GM23338 (cell line): ENCODE measurements at regions not wholly inside any gene's neighbourhood (a gene's known extent, or its start where the extent isn't known, plus 50 kb on each side); places are given as distances from the start of the nearest gene placed in this dataset.

Experiments
- ATAC-seq: fragments of 200-7000 bp; cut with Tn5 transposase; 3 replicates; pipeline ENCODE4 v1.9.1; 2020
- DNase-seq: peaks from one replicate; pipeline ENCODE4 v3.0.0-alpha.2; 2015; ENCODE audit warnings: low spot score
- H2AFZ ChIP-seq: fragments of 200-600 bp; sonication (generic); 2 replicates; pipeline ENCODE4 v1.8.0; 2016; ENCODE audit warnings: antibody characterized with exemption, mild to moderate bottlenecking, moderate library complexity
- H3F3A ChIP-seq: fragments of 200-600 bp; sonication (generic); replicated peaks from 2 replicates; pipeline ENCODE4 v1.8.0; 2017; ENCODE audit warnings: antibody characterized with exemption, mixed run types, low read depth
- H3K27ac ChIP-seq: fragments of 200-600 bp; sonication (generic); 2 replicates; pipeline ENCODE4 v1.6.1; 2016; ENCODE audit warnings: low read depth
- H3K27me3 ChIP-seq: fragments of 200-600 bp; sonication (generic); 2 replicates; pipeline ENCODE4 v1.8.0; 2016; ENCODE audit warnings: mild to moderate bottlenecking, mixed run types, moderate library complexity; ENCODE audit not compliant: insufficient read depth
- H3K36me3 ChIP-seq: fragments of 200-600 bp; sonication (generic); 2 replicates; pipeline ENCODE4 v1.8.0; 2016; ENCODE audit warnings: mild to moderate bottlenecking; ENCODE audit not compliant: insufficient read depth
- H3K4me1 ChIP-seq: fragments of 200-600 bp; sonication (generic); 2 replicates; pipeline ENCODE4 v1.8.0; 2016; ENCODE audit warnings: mild to moderate bottlenecking, moderate library complexity; ENCODE audit not compliant: insufficient read depth
- H3K4me2 ChIP-seq: fragments of 200-600 bp; sonication (generic); 2 replicates; pipeline ENCODE4 v1.7.1; 2017; ENCODE audit warnings: mixed run types
- H3K4me3 ChIP-seq: fragments of 200-600 bp; sonication (generic); 2 replicates; pipeline ENCODE4 v1.6.1; 2016; ENCODE audit warnings: mixed run types
- H3K79me2 ChIP-seq: fragments of 200-600 bp; sonication (generic); replicated peaks from 2 replicates; pipeline ENCODE4 v1.8.0; 2017; ENCODE audit warnings: mild to moderate bottlenecking; ENCODE audit not compliant: insufficient read depth
- H3K9me2 ChIP-seq: fragments of 200-600 bp; sonication (generic); 2 replicates; pipeline ENCODE4 v1.8.0; 2017; ENCODE audit not compliant: insufficient read depth
- H4K20me1 ChIP-seq: fragments of 200-600 bp; sonication (generic); replicated peaks from 2 replicates; pipeline ENCODE4 v1.8.0; 2017; ENCODE audit warnings: mild to moderate bottlenecking; ENCODE audit not compliant: insufficient read depth
- H3K27ac Mint-ChIP-seq: 2 replicates; pipeline ENCODE4 v1.8.0; 2020; ENCODE audit warnings: inconsistent platforms, mild to moderate bottlenecking, moderate library complexity, mixed read lengths
- H3K27me3 Mint-ChIP-seq: 3 replicates; pipeline ENCODE4 v1.8.0; 2022; ENCODE audit warnings: low read depth, mild to moderate bottlenecking, moderate library complexity, mixed read lengths, inconsistent platforms; ENCODE audit not compliant: insufficient read depth, poor library complexity
- H3K36me3 Mint-ChIP-seq: 3 replicates; pipeline ENCODE4 v1.8.0; 2021; ENCODE audit warnings: low read depth, mild to moderate bottlenecking, inconsistent platforms, moderate library complexity, mixed read lengths
- H3K4me1 Mint-ChIP-seq: 3 replicates; pipeline ENCODE4 v1.8.0; 2020; ENCODE audit warnings: mild to moderate bottlenecking, inconsistent platforms, mixed read lengths
- H3K4me3 Mint-ChIP-seq: 3 replicates; pipeline ENCODE4 v1.8.0; 2021; ENCODE audit warnings: moderate library complexity, mild to moderate bottlenecking, inconsistent platforms, mixed read lengths
- H3K9me3 Mint-ChIP-seq: 3 replicates; pipeline ENCODE4 v1.8.0; 2020; ENCODE audit warnings: moderate library complexity, mild to moderate bottlenecking, inconsistent platforms, mixed read lengths
- CREB1 ChIP-seq: fragments of 250-450 bp; sonication (Bioruptor Pico); IDR thresholded peaks from 2 replicates; pipeline ENCODE4 v1.5.0; 2020; ENCODE audit warnings: low read depth, mild to moderate bottlenecking, moderate library complexity
- JUNB ChIP-seq: IDR thresholded peaks from one replicate; pipeline ENCODE4 v1.6.1; 2016; ENCODE audit warnings: antibody characterized with exemption; ENCODE audit not compliant: unreplicated experiment
- NANOG ChIP-seq: IDR thresholded peaks from 2 replicates; pipeline ENCODE4 v1.6.1; 2016; ENCODE audit warnings: antibody characterized with exemption, borderline replicate concordance
- STAT1 ChIP-seq: IDR thresholded peaks from one replicate; pipeline ENCODE4 v1.6.1; 2016; ENCODE audit warnings: antibody characterized with exemption; ENCODE audit not compliant: unreplicated experiment
- ZNF114 ChIP-seq: fragments of 250-450 bp; sonication (Bioruptor Pico); IDR thresholded peaks from 2 replicates; pipeline ENCODE4 v1.5.0; 2020; ENCODE audit warnings: mild to moderate bottlenecking, moderate library complexity
- TF ChIP-seq, protein P1 (sequence below): IDR thresholded peaks from one replicate; pipeline ENCODE4 v1.6.1; 2018; ENCODE audit warnings: antibody characterized with exemption; ENCODE audit not compliant: unreplicated experiment
- TF ChIP-seq, protein P2 (sequence below): fragments of 250-450 bp; sonication (Bioruptor Pico); IDR thresholded peaks from 2 replicates; pipeline ENCODE4 v1.5.0; 2020; ENCODE audit warnings: mild to moderate bottlenecking, moderate library complexity
- TF ChIP-seq, protein P3 (sequence below): IDR thresholded peaks from 2 replicates; pipeline ENCODE4 v1.6.1; 2016; ENCODE audit warnings: antibody characterized with exemption

DNA sequence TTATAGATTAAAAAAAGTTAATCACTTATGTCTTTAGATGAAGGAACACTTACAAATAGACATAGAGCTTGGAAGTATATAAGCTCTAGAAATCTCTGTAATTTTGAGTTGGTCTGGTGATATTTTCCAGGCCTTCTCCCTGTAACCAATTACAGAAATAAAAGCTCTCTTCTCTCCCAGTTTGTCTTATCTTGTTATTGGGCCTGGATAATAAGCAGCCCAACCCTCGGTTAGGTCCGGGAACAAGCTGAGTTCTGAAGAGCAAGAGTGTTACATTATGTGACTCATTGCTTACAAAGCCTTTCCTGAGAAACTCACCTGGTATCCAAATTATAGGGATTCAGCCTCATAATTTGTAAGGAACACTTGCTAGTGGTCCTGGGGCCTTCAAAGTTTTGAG lies 1146.2 kb downstream of the CDH9 start:
- Mint-ChIP-seq H3K36me3 (peaks cover 10% of the 10 kb centered on the region), H3K27ac (no peak overlapping the region), H3K27me3 (peaks cover 2% of the 10 kb centered on the region), H3K9me3 (peaks cover 23% of the 10 kb centered on the region), H3K4me3 (no peak overlapping the region), H3K4me1 (no peaks in the 10 kb centered on the region)
- Histone ChIP-seq H2AFZ (peak overlapping the region; percentile 60; the same call in 1 of the 2 replicates), H3F3A (no peaks in the 10 kb centered on the region), H4K20me1 (no peaks in the 10 kb centered on the region), H3K36me3 (0 out of 2 replicates have a peak, but pooled peaks cover 11% of the 10 kb centered on the region), H3K27ac (no peak overlapping the region), H3K79me2 (no peaks in the 10 kb centered on the region), H3K4me3 (no peak overlapping the region), H3K4me2 (no peak overlapping the region), H3K9me2 (peaks cover 7% of the 10 kb centered on the region; the same call in 1 of the 2 replicates), H3K27me3 (no peaks in the 10 kb centered on the region), H3K4me1 (no peaks in the 10 kb centered on the region; the same call in 1 of the 2 replicates)
- no peak for DNase-seq
- ATAC-seq = no peak
- TF ChIP-seq NANOG (no peak), JUNB (no peak), ZNF114 (CRISPR knock-in tag) (no peak), CREB1 (CRISPR knock-in tag) (no peak), STAT1 (no peak)
- TF ChIP-seq, protein P1, sequence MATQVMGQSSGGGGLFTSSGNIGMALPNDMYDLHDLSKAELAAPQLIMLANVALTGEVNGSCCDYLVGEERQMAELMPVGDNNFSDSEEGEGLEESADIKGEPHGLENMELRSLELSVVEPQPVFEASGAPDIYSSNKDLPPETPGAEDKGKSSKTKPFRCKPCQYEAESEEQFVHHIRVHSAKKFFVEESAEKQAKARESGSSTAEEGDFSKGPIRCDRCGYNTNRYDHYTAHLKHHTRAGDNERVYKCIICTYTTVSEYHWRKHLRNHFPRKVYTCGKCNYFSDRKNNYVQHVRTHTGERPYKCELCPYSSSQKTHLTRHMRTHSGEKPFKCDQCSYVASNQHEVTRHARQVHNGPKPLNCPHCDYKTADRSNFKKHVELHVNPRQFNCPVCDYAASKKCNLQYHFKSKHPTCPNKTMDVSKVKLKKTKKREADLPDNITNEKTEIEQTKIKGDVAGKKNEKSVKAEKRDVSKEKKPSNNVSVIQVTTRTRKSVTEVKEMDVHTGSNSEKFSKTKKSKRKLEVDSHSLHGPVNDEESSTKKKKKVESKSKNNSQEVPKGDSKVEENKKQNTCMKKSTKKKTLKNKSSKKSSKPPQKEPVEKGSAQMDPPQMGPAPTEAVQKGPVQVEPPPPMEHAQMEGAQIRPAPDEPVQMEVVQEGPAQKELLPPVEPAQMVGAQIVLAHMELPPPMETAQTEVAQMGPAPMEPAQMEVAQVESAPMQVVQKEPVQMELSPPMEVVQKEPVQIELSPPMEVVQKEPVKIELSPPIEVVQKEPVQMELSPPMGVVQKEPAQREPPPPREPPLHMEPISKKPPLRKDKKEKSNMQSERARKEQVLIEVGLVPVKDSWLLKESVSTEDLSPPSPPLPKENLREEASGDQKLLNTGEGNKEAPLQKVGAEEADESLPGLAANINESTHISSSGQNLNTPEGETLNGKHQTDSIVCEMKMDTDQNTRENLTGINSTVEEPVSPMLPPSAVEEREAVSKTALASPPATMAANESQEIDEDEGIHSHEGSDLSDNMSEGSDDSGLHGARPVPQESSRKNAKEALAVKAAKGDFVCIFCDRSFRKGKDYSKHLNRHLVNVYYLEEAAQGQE = no peak

GRCh38 chr5:25891691-25892090 lies 1146.7 kb downstream of the CDH9 start:
- H3K36me3 Mint-ChIP-seq = peaks cover 13% of the 10 kb centered on the region
- 0 out of 2 replicates have a peak, but pooled peaks cover 11% of the 10 kb centered on the region for H3K36me3 ChIP-seq

More at GRCh38 chr5:25891691-25892090, 1146.7 kb downstream of the CDH9 start:
- H3K4me1 ChIP-seq = no peaks in the 10 kb centered on the region; the same call in 1 of the 2 replicates
- peaks cover 7% of the 10 kb centered on the region; the same call in 1 of the 2 replicates for H3K9me2 ChIP-seq
- Mint-ChIP-seq H3K4me1 (no peaks in the 10 kb centered on the region), H3K9me3 (peaks cover 26% of the 10 kb centered on the region), H3K27ac (no peak overlapping the region), H3K27me3 (peaks cover 2% of the 10 kb centered on the region), H3K4me3 (no peak overlapping the region)
- H4K20me1 ChIP-seq = no peaks in the 10 kb centered on the region
- DNase-seq = no peak
- H3K4me3 ChIP-seq = no peak overlapping the region
- H3K79me2 ChIP-seq = no peaks in the 10 kb centered on the region
- no peak for ATAC-seq
- H3K27me3 ChIP-seq = no peaks in the 10 kb centered on the region
- TF ChIP-seq CREB1 (CRISPR knock-in tag) = no peak
- TF ChIP-seq, protein P2, sequence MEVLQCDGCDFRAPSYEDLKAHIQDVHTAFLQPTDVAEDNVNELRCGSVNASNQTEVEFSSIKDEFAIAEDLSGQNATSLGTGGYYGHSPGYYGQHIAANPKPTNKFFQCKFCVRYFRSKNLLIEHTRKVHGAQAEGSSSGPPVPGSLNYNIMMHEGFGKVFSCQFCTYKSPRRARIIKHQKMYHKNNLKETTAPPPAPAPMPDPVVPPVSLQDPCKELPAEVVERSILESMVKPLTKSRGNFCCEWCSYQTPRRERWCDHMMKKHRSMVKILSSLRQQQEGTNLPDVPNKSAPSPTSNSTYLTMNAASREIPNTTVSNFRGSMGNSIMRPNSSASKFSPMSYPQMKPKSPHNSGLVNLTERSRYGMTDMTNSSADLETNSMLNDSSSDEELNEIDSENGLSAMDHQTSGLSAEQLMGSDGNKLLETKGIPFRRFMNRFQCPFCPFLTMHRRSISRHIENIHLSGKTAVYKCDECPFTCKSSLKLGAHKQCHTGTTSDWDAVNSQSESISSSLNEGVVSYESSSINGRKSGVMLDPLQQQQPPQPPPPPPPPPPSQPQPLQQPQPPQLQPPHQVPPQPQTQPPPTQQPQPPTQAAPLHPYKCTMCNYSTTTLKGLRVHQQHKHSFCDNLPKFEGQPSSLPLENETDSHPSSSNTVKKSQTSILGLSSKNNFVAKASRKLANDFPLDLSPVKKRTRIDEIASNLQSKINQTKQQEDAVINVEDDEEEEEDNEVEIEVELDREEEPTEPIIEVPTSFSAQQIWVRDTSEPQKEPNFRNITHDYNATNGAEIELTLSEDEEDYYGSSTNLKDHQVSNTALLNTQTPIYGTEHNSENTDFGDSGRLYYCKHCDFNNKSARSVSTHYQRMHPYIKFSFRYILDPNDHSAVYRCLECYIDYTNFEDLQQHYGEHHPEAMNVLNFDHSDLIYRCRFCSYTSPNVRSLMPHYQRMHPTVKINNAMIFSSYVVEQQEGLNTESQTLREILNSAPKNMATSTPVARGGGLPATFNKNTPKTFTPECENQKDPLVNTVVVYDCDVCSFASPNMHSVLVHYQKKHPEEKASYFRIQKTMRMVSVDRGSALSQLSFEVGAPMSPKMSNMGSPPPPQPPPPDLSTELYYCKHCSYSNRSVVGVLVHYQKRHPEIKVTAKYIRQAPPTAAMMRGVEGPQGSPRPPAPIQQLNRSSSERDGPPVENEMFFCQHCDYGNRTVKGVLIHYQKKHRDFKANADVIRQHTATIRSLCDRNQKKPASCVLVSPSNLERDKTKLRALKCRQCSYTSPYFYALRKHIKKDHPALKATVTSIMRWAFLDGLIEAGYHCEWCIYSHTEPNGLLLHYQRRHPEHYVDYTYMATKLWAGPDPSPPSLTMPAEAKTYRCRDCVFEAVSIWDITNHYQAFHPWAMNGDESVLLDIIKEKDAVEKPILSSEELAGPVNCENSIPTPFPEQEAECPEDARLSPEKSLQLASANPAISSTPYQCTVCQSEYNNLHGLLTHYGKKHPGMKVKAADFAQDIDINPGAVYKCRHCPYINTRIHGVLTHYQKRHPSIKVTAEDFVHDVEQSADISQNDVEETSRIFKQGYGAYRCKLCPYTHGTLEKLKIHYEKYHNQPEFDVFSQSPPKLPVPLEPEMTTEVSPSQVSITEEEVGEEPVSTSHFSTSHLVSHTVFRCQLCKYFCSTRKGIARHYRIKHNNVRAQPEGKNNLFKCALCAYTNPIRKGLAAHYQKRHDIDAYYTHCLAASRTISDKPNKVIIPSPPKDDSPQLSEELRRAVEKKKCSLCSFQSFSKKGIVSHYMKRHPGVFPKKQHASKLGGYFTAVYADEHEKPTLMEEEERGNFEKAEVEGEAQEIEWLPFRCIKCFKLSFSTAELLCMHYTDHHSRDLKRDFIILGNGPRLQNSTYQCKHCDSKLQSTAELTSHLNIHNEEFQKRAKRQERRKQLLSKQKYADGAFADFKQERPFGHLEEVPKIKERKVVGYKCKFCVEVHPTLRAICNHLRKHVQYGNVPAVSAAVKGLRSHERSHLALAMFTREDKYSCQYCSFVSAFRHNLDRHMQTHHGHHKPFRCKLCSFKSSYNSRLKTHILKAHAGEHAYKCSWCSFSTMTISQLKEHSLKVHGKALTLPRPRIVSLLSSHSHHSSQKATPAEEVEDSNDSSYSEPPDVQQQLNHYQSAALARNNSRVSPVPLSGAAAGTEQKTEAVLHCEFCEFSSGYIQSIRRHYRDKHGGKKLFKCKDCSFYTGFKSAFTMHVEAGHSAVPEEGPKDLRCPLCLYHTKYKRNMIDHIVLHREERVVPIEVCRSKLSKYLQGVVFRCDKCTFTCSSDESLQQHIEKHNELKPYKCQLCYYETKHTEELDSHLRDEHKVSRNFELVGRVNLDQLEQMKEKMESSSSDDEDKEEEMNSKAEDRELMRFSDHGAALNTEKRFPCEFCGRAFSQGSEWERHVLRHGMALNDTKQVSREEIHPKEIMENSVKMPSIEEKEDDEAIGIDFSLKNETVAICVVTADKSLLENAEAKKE (CRISPR knock-in tag) = no peak
- TF ChIP-seq, protein P3, sequence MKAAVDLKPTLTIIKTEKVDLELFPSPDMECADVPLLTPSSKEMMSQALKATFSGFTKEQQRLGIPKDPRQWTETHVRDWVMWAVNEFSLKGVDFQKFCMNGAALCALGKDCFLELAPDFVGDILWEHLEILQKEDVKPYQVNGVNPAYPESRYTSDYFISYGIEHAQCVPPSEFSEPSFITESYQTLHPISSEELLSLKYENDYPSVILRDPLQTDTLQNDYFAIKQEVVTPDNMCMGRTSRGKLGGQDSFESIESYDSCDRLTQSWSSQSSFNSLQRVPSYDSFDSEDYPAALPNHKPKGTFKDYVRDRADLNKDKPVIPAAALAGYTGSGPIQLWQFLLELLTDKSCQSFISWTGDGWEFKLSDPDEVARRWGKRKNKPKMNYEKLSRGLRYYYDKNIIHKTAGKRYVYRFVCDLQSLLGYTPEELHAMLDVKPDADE = no peak
- no peak overlapping the region for H3K27ac ChIP-seq
- no peaks in the 10 kb centered on the region for H3F3A ChIP-seq
- no peak overlapping the region for H3K4me2 ChIP-seq
- H2AFZ ChIP-seq = no peak overlapping the region
